ENCODE measurements at regions not wholly inside any gene's neighbourhood (a gene's known extent, or its start where the extent isn't known, plus 50 kb on each side); places are given as distances from the start of the nearest gene placed in this dataset.

GRCh38 chr1:181986907-181987305 is 74.6 kb downstream of the ZNF648 start:
- no peak for DNase-seq (ENCODE audit: low read depth in 1 of 2, low spot score in 1 of 2)
- TF ChIP-seq REST (IDR thresholded peaks at IDR 0.05; ENCODE audit: insufficient replicate concordance, low read depth) (no peak), CTCF (IDR thresholded peaks at IDR 0.05; ENCODE audit: insufficient read depth, low read length) (no peak), POLR2AphosphoS5 (IDR thresholded peaks at IDR 0.05; ENCODE audit: low read depth) (no peak), GABPA (IDR thresholded peaks at IDR 0.05; ENCODE audit: low read depth) (no peak), SPI1 (IDR thresholded peaks at IDR 0.05; ENCODE audit: borderline replicate concordance, low read depth) (no peak)
- Histone ChIP-seq H3K27me3 (ENCODE audit: insufficient read depth, poor library complexity, severe bottlenecking) (peaks cover 3% of the 10 kb centered on the region), H3K27ac (replicated peaks) (no peak overlapping the region), H3K4me3 (replicated peaks; ENCODE audit: insufficient read depth, low read length) (no peak overlapping the region)

GRCh38 chr1:181985936-181986906 is 75.3 kb downstream of the ZNF648 start:
- no peak overlapping the region for H3K27ac ChIP-seq (replicated peaks)
- H3K27me3 ChIP-seq (ENCODE audit: insufficient read depth, poor library complexity, severe bottlenecking), result peaks cover 3% of the 10 kb centered on the region
- no peak for TF ChIP-seq CTCF (IDR thresholded peaks at IDR 0.05; ENCODE audit: insufficient read depth, low read length)
- TF ChIP-seq REST (IDR thresholded peaks at IDR 0.05; ENCODE audit: insufficient replicate concordance, low read depth), result no peak
- no peak for TF ChIP-seq GABPA (IDR thresholded peaks at IDR 0.05; ENCODE audit: low read depth)
- TF ChIP-seq SPI1 (IDR thresholded peaks at IDR 0.05; ENCODE audit: borderline replicate concordance, low read depth), result no peak
- TF ChIP-seq POLR2AphosphoS5 (IDR thresholded peaks at IDR 0.05; ENCODE audit: low read depth), result no peak
- no peak overlapping the region for H3K4me3 ChIP-seq (replicated peaks; ENCODE audit: insufficient read depth, low read length)
- DNase-seq (ENCODE audit: low read depth in 1 of 2, low spot score in 1 of 2), result no peak

- H3K4me3 ChIP-seq (replicated peaks; ENCODE audit: insufficient read depth, low read length), result no peak overlapping the region
- H3K27me3 ChIP-seq (ENCODE audit: insufficient read depth, poor library complexity, severe bottlenecking), result peaks cover 3% of the 10 kb centered on the region
- TF ChIP-seq CTCF (IDR thresholded peaks at IDR 0.05; ENCODE audit: insufficient read depth, low read length), result no peak
- no peak for TF ChIP-seq SPI1 (IDR thresholded peaks at IDR 0.05; ENCODE audit: borderline replicate concordance, low read depth)
- TF ChIP-seq POLR2AphosphoS5 (IDR thresholded peaks at IDR 0.05; ENCODE audit: low read depth), result no peak
- TF ChIP-seq REST (IDR thresholded peaks at IDR 0.05; ENCODE audit: insufficient replicate concordance, low read depth), result no peak
- TF ChIP-seq GABPA (IDR thresholded peaks at IDR 0.05; ENCODE audit: low read depth), result no peak
- DNase-seq (ENCODE audit: low read depth in 1 of 2, low spot score in 1 of 2), result no peak
- no peak overlapping the region for H3K27ac ChIP-seq (replicated peaks)
Observed at GRCh38 chr1:181985281-181985680, 76.2 kb downstream of the ZNF648 start.

All from HL-60 (cell line).